HCT116 (cell line): ENCODE measurements at regions not wholly inside any gene's neighbourhood (a gene's known extent, or its start where the extent isn't known, plus 50 kb on each side); places are given as distances from the start of the nearest gene placed in this dataset.

ENCODE experiments used
- ATAC-seq: fragments of 200-7000 bp; cut with Tn5 transposase; 2 replicates; pipeline ENCODE4 v1.9.1; 2020; ENCODE audit warnings: mild to moderate bottlenecking, moderate library complexity
- BruUV-seq: library from RNA; stranded (reverse); fragments of 400-500 nt; replicated peaks from 2 replicates; lab custom pipeline; 2021; lab: Mats Ljungman, UMichigan
- CTCF ChIA-PET: fragments of 300-600 bp; sonication (Branson Sonifier 250); formaldehyde crosslinking; loops from one replicate; lab custom pipeline; 2021; ENCODE audit warnings: antibody characterized with exemption; lab: Charles Lee
- POLR2A ChIA-PET: fragments of 300-600, 350-600 bp; sonication (Branson Sonifier 250); formaldehyde crosslinking; loops from one replicate; lab custom pipeline; 2021; ENCODE audit warnings: antibody characterized with exemption; lab: Charles Lee
- RAD21 ChIA-PET, 2 experiments: fragments of 300-600 bp; sonication (Branson Sonifier 250); formaldehyde crosslinking; loops; one replicate each; lab custom pipeline; 2023; ENCODE audit warnings: low total read pairs in 2 of 2; ENCODE audit not compliant: uncharacterized antibody in 2 of 2, unreplicated experiment in 2 of 2, low non-redundant PET in 1 of 2; lab: Charles Lee
- DNase-seq: peaks from one replicate; pipeline ENCODE4 v3.0.0-alpha.2; 2010; ENCODE audit warnings: low read depth, low spot score
- H2AFZ ChIP-seq: fragments of 200-600 bp; shearing (Covaris generic), sonication (generic); 2 replicates; pipeline ENCODE4 v1.6.1; 2017; ENCODE audit warnings: low read depth, mixed run types, mixed read lengths, antibody characterized with exemption, low read length; ENCODE audit not compliant: poor library complexity, severe bottlenecking
- H3K27ac ChIP-seq: 2 replicates; pipeline ENCODE4 v1.5.1; 2012; ENCODE audit warnings: low read depth, low read length
- H3K27me3 ChIP-seq: fragments of 200-600 bp; sonication (generic); 2 replicates; pipeline ENCODE4 v1.6.1; 2016; ENCODE audit warnings: mixed run types, low read length, mixed read lengths; ENCODE audit not compliant: insufficient read depth
- H3K36me3 ChIP-seq, 2 experiments: fragments of 200-500 bp in 1 of 2; fragments of 200-600 bp in 1 of 2; sonication (Bioruptor generic) in 1 of 2; sonication (generic) in 1 of 2; 2 replicates each; pipeline versions ENCODE4 v1.5.1 to v1.6.1; 2014 to 2016; ENCODE audit warnings: low read length in 2 of 2, inconsistent platforms in 1 of 2, mixed read lengths in 1 of 2, mixed run types in 1 of 2; ENCODE audit not compliant: insufficient read depth in 2 of 2, control insufficient read depth in 1 of 2
- H3K4me1 ChIP-seq, 2 experiments: fragments of 200-600 bp in 1 of 2; sonication (generic) in 1 of 2; 2 replicates each; pipeline versions ENCODE4 v1.5.1 to v1.6.1; 2012 to 2017; ENCODE audit warnings: low read length in 2 of 2, inconsistent platforms in 1 of 2, mild to moderate bottlenecking in 1 of 2, mixed read lengths in 1 of 2, mixed run types in 1 of 2, moderate library complexity in 1 of 2; ENCODE audit not compliant: insufficient read depth in 2 of 2, control insufficient read depth in 1 of 2
- H3K4me2 ChIP-seq: fragments of 200-600 bp; sonication (generic); 2 replicates; pipeline ENCODE4 v1.6.1; 2017; ENCODE audit warnings: mixed run types, low read length, mixed read lengths
- H3K4me3 ChIP-seq, 2 experiments: fragments of 200-600 bp in 1 of 2; sonication (generic) in 1 of 2; replicated peaks in 1 of 2; 2 replicates each; pipeline ENCODE4 v1.5.1; 2011 to 2016; ENCODE audit warnings: low read length in 2 of 2, control low read depth in 1 of 2, low read depth in 1 of 2, mild to moderate bottlenecking in 1 of 2, mixed read lengths in 1 of 2, mixed run types in 1 of 2
- H3K79me2 ChIP-seq: fragments of 200-600 bp; sonication (generic); 2 replicates; pipeline ENCODE4 v1.6.1; 2017; ENCODE audit warnings: mild to moderate bottlenecking, mixed run types, low read length, moderate library complexity, mixed read lengths; ENCODE audit not compliant: insufficient read depth
- H3K9ac ChIP-seq: fragments of 200-600 bp; sonication (generic); 2 replicates; pipeline ENCODE4 v1.6.1; 2016; ENCODE audit warnings: low read length, mixed read lengths
- H3K9me2 ChIP-seq: fragments of 200-600 bp; sonication (generic), shearing (Covaris generic); 2 replicates; pipeline ENCODE4 v1.6.1; 2017; ENCODE audit warnings: mixed run types, mild to moderate bottlenecking, moderate library complexity; ENCODE audit not compliant: insufficient read depth
- H3K9me3 ChIP-seq, 2 experiments: fragments of 200-500 bp in 1 of 2; fragments of 200-600 bp in 1 of 2; sonication (Bioruptor generic) in 1 of 2; sonication (generic) in 1 of 2; 2 replicates each; pipeline ENCODE4 v1.6.1; 2014 to 2017; ENCODE audit warnings: low read length in 2 of 2, mixed read lengths in 2 of 2, inconsistent platforms in 1 of 2, low read depth in 1 of 2, mild to moderate bottlenecking in 1 of 2, mixed run types in 1 of 2, moderate library complexity in 1 of 2; ENCODE audit not compliant: control insufficient read depth in 1 of 2, insufficient read depth in 1 of 2
- H4K20me1 ChIP-seq: fragments of 200-600 bp; sonication (generic), shearing (Covaris generic); 2 replicates; pipeline ENCODE4 v1.6.1; 2017; ENCODE audit warnings: mixed run types, mild to moderate bottlenecking, moderate library complexity; ENCODE audit not compliant: insufficient read depth
- CBX3 ChIP-seq: IDR thresholded peaks from 2 replicates; pipeline ENCODE4 v1.6.1; 2012; ENCODE audit warnings: low read depth
- EGR1 ChIP-seq: IDR thresholded peaks from 2 replicates; pipeline ENCODE4 v1.6.1; 2012; ENCODE audit warnings: low read depth
- ELF1 ChIP-seq: IDR thresholded peaks from 2 replicates; pipeline ENCODE4 v1.6.1; 2012; ENCODE audit warnings: low read depth, borderline replicate concordance
- EZH2 ChIP-seq: fragments of 200-600 bp; sonication (generic); IDR thresholded peaks from 2 replicates; pipeline ENCODE4 v1.6.1; 2017; ENCODE audit warnings: antibody characterized with exemption, mixed run types
- EZH2phosphoT487 ChIP-seq: fragments of 200-600 bp; IDR thresholded peaks from 2 replicates; pipeline ENCODE4 v1.6.1; 2018; ENCODE audit warnings: antibody characterized with exemption, borderline replicate concordance
- JUND ChIP-seq: IDR thresholded peaks from 2 replicates; pipeline ENCODE4 v1.6.1; 2012
- POLR2AphosphoS5 ChIP-seq: IDR thresholded peaks from 2 replicates; pipeline ENCODE4 v1.6.1; 2011; ENCODE audit warnings: mild to moderate bottlenecking, low read depth, low read length, moderate library complexity
- RAD21 ChIP-seq: IDR thresholded peaks from 2 replicates; pipeline ENCODE4 v1.6.1; 2012; ENCODE audit warnings: low read depth, mild to moderate bottlenecking
- SIN3A ChIP-seq: IDR thresholded peaks from 2 replicates; pipeline ENCODE4 v1.6.1; 2012; ENCODE audit warnings: low read depth
- SP1 ChIP-seq: IDR thresholded peaks from 2 replicates; pipeline ENCODE4 v1.6.1; 2012; ENCODE audit warnings: low read depth
- SRF ChIP-seq: IDR thresholded peaks from 2 replicates; pipeline ENCODE4 v1.6.1; 2012; ENCODE audit warnings: low read depth
- TCF7L2 ChIP-seq: IDR thresholded peaks from 2 replicates; pipeline ENCODE4 v1.7.0; 2011; ENCODE audit warnings: borderline replicate concordance, inconsistent platforms; ENCODE audit not compliant: insufficient read depth, insufficient read length; ENCODE audit errors: extremely low read depth
- YY1 ChIP-seq: IDR thresholded peaks from 2 replicates; pipeline ENCODE4 v1.6.1; 2011; ENCODE audit warnings: low read length, low read depth, moderate library complexity, mild to moderate bottlenecking; ENCODE audit not compliant: insufficient replicate concordance; ENCODE audit errors: extremely low read depth
- ZBTB33 ChIP-seq: IDR thresholded peaks from 2 replicates; pipeline ENCODE4 v1.6.1; 2011; ENCODE audit warnings: mild to moderate bottlenecking, low read length, moderate library complexity; ENCODE audit not compliant: insufficient replicate concordance; ENCODE audit errors: extremely low read depth
- ZFX ChIP-seq: fragments of 450-650 bp; IDR thresholded peaks from 2 replicates; pipeline ENCODE4 v1.6.1; 2017
- ZNF274 ChIP-seq: fragments of 200-500 bp; sonication (Bioruptor generic); IDR thresholded peaks from 2 replicates; pipeline ENCODE4 v1.6.1; 2014; ENCODE audit warnings: mild to moderate bottlenecking, low read depth, low read length, inconsistent platforms
- intact Hi-C: fragments of 100-400 bp; cut with micrococcal nuclease; formaldehyde crosslinking; loops from 2 replicates; pipeline ENCODE4 v1.10.0; 2022
- TF ChIP-seq, protein P1 (sequence below), 3 experiments: fragments of 200-600 bp in 1 of 3; sonication (generic) in 1 of 3; IDR thresholded peaks in 2 of 3; conservative IDR thresholded peaks in 1 of 3; 2 replicates each; pipeline ENCODE4 v1.5.1; 2012 to 2017; ENCODE audit warnings: low read depth in 2 of 3, low read length in 2 of 3, antibody characterized with exemption in 1 of 3, borderline replicate concordance in 1 of 3, control low read depth in 1 of 3, mild to moderate bottlenecking in 1 of 3, mixed read lengths in 1 of 3, mixed run types in 1 of 3, moderate library complexity in 1 of 3; ENCODE audit not compliant: insufficient read depth in 1 of 3

GRCh38 chr1:56145581-56145980, 433.8 kb downstream of the PLPP3 start:
- intact Hi-C loops = no loop called here
- ATAC-seq (no peak), DNase-seq (no peak)
- no TSS peak for BruUV-seq
- H3K9me3 ChIP-seq = no peaks in the 10 kb centered on the region
- TF ChIP-seq ZBTB33 (no peak), SP1 (no peak), EGR1 (no peak), JUND (no peak), CBX3 (no peak), SIN3A (no peak), SRF (no peak)
- TF ChIP-seq, all 23 proteins: peak for 0
- Histone ChIP-seq H3K27ac (no peak overlapping the region), H3K27me3 (no peaks in the 10 kb centered on the region), H2AFZ (no peak overlapping the region), H3K9me2 (no peaks in the 10 kb centered on the region), H3K9ac (no peak overlapping the region), H3K4me2 (no peak overlapping the region), H3K79me2 (no peaks in the 10 kb centered on the region), H3K36me3 (no peaks in the 10 kb centered on the region), H3K4me1 (no peaks in the 10 kb centered on the region), H3K4me3 (no peak overlapping the region), H4K20me1 (no peaks in the 10 kb centered on the region)
- ChIA-PET CTCF (no interaction called here), RAD21 (no interaction called here), POLR2A (no interaction called here)

DNA sequence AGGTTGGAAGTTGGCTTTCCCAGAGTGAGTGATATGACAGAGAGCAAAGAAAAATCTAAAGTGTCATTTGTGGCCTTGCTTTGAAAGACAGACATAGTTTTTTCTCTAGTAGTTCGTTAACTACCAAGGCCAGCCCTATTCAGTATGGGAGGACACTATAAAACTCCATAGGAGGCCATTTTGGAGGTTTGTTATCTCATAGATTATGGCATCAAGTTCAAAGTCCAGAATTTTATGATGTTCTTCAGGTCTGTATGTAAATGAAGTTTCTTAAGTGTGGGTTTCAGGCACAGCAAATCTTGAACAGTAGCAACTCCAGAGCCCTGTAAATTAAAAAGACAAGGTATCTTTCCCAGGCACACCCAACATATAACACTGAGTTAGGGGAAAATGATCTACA, 437.1 kb downstream of the PLPP3 start:
- TF ChIP-seq SIN3A = no peak
- TF ChIP-seq, protein P1, sequence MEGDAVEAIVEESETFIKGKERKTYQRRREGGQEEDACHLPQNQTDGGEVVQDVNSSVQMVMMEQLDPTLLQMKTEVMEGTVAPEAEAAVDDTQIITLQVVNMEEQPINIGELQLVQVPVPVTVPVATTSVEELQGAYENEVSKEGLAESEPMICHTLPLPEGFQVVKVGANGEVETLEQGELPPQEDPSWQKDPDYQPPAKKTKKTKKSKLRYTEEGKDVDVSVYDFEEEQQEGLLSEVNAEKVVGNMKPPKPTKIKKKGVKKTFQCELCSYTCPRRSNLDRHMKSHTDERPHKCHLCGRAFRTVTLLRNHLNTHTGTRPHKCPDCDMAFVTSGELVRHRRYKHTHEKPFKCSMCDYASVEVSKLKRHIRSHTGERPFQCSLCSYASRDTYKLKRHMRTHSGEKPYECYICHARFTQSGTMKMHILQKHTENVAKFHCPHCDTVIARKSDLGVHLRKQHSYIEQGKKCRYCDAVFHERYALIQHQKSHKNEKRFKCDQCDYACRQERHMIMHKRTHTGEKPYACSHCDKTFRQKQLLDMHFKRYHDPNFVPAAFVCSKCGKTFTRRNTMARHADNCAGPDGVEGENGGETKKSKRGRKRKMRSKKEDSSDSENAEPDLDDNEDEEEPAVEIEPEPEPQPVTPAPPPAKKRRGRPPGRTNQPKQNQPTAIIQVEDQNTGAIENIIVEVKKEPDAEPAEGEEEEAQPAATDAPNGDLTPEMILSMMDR (IDR thresholded peaks at IDR 0.05 in 2 of 3, conservative IDR thresholded peaks at IDR 0.05 in 1 of 3; ENCODE audit: borderline replicate concordance in 1 of 3, insufficient read depth in 1 of 3, low read depth in 2 of 3, low read length in 2 of 3) = no peak
- TF ChIP-seq ZFX = no peak
- no peak for TF ChIP-seq EGR1
- TF ChIP-seq EZH2 = no peak
- no peak for TF ChIP-seq TCF7L2
- TF ChIP-seq YY1 = no peak
- no peak for TF ChIP-seq ELF1
- TF ChIP-seq RAD21 = no peak
- no peak for TF ChIP-seq POLR2AphosphoS5
- no peak for TF ChIP-seq CBX3
- no peak for TF ChIP-seq EZH2phosphoT487
- no peak for TF ChIP-seq SP1
- no peak for TF ChIP-seq ZNF274
- Histone ChIP-seq H4K20me1 (no peaks in the 10 kb centered on the region), H3K27me3 (no peaks in the 10 kb centered on the region), H3K9me2 (no peaks in the 10 kb centered on the region), H3K9me3 (no peaks in the 10 kb centered on the region), H3K4me3 (no peak overlapping the region), H3K27ac (no peak overlapping the region), H3K36me3 (no peaks in the 10 kb centered on the region), H3K4me1 (no peaks in the 10 kb centered on the region), H3K9ac (no peak overlapping the region), H2AFZ (no peak overlapping the region), H3K4me2 (no peak overlapping the region), H3K79me2 (no peaks in the 10 kb centered on the region)
- RAD21 ChIA-PET = no interaction called here
- BruUV-seq = no TSS peak
- ATAC-seq (no peak), DNase-seq (no peak)
- POLR2A ChIA-PET = no interaction called here
- CTCF ChIA-PET = no interaction called here
- intact Hi-C loops = no loop called here
